ENCODE measurements at regions not wholly inside any gene's neighbourhood (a gene's known extent, or its start where the extent isn't known, plus 50 kb on each side); places are given as distances from the start of the nearest gene placed in this dataset.

DNA sequence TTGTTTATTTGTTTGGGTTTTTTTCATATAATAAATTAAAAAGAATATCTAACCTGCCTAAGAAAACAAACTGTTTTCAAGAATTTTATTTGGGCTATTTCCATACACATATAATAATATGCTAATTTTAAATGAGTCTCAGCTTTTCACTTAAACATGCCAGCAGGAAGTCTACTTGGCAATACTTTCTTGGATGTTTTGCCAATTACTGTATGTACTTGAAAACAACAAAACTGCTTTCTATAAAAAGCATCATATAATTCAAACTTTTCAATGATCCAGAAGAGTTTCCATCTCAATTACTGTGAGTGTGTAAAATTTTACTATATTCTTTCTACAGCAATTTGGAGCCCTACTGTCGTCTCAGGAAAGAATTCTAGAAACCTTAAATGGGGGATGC, 961.2 kb downstream of the PCDH17 start:
- TF ChIP-seq, protein P1, sequence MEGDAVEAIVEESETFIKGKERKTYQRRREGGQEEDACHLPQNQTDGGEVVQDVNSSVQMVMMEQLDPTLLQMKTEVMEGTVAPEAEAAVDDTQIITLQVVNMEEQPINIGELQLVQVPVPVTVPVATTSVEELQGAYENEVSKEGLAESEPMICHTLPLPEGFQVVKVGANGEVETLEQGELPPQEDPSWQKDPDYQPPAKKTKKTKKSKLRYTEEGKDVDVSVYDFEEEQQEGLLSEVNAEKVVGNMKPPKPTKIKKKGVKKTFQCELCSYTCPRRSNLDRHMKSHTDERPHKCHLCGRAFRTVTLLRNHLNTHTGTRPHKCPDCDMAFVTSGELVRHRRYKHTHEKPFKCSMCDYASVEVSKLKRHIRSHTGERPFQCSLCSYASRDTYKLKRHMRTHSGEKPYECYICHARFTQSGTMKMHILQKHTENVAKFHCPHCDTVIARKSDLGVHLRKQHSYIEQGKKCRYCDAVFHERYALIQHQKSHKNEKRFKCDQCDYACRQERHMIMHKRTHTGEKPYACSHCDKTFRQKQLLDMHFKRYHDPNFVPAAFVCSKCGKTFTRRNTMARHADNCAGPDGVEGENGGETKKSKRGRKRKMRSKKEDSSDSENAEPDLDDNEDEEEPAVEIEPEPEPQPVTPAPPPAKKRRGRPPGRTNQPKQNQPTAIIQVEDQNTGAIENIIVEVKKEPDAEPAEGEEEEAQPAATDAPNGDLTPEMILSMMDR (IDR thresholded peaks at IDR 0.05), result no peak
- no peak for TF ChIP-seq EP300 (IDR thresholded peaks at IDR 0.05)
